Keratinocyte (primary cell): ENCODE measurements at regions not wholly inside any gene's neighbourhood (a gene's known extent, or its start where the extent isn't known, plus 50 kb on each side); places are given as distances from the start of the nearest gene placed in this dataset.

Experiments
- DNase-seq: peaks from one replicate; pipeline ENCODE4 v3.0.0-alpha.2; 2011; ENCODE audit warnings: low read depth, missing footprints, low spot score
- FAIRE-seq: peaks from 2 replicates; lab custom pipeline; 2011; peaks lifted over from hg19 to GRCh38; lab: Jason Lieb, UNC
- H2AFZ ChIP-seq: 2 replicates; pipeline ENCODE4 v1.6.0; 2012; ENCODE audit warnings: low read length, control low read depth, inconsistent platforms; ENCODE audit not compliant: control insufficient read depth
- H3K27ac ChIP-seq: 2 replicates; pipeline ENCODE4 v1.5.1; 2011; ENCODE audit warnings: low read length; ENCODE audit not compliant: control insufficient read depth, insufficient read depth
- H3K27me3 ChIP-seq: 3 replicates; pipeline ENCODE4 v1.6.0; 2011; ENCODE audit warnings: low read length; ENCODE audit not compliant: control insufficient read depth, insufficient read depth; ENCODE audit errors: extremely low read depth
- H3K36me3 ChIP-seq, 2 experiments: 2 replicates in 1 of 2; 3 replicates in 1 of 2; pipeline ENCODE4 v1.5.1; 2011; ENCODE audit warnings: low read length in 2 of 2, mild to moderate bottlenecking in 1 of 2; ENCODE audit not compliant: control insufficient read depth in 2 of 2, insufficient read depth in 2 of 2; ENCODE audit errors: extremely low read depth in 1 of 2
- H3K4me1 ChIP-seq: 3 replicates; pipeline ENCODE4 v1.5.1; 2011; ENCODE audit warnings: low read length; ENCODE audit not compliant: control insufficient read depth, insufficient read depth; ENCODE audit errors: extremely low read depth
- H3K4me2 ChIP-seq: 3 replicates; pipeline ENCODE4 v1.6.0; 2011; ENCODE audit warnings: low read depth, low read length; ENCODE audit not compliant: control insufficient read depth, insufficient read depth; ENCODE audit errors: extremely low read depth
- H3K4me3 ChIP-seq, 3 experiments: fragments of 200-600 bp in 1 of 3; sonication (generic) in 1 of 3; 2 replicates in 2 of 3; 3 replicates in 1 of 3; pipeline ENCODE4 v1.5.1; 2011 to 2016; ENCODE audit warnings: low read length in 3 of 3, mild to moderate bottlenecking in 3 of 3, control low read depth in 2 of 3, inconsistent platforms in 1 of 3, low read depth in 1 of 3, mixed read lengths in 1 of 3, mixed run types in 1 of 3, moderate library complexity in 1 of 3; ENCODE audit not compliant: control insufficient read depth in 2 of 3, insufficient read depth in 2 of 3; ENCODE audit errors: extremely low read depth in 1 of 3
- H3K79me2 ChIP-seq: 2 replicates; pipeline ENCODE4 v1.6.0; 2012; ENCODE audit warnings: low read length; ENCODE audit not compliant: control insufficient read depth, insufficient read depth
- H3K9ac ChIP-seq: 3 replicates; pipeline ENCODE4 v1.6.0; 2011; ENCODE audit warnings: low read length; ENCODE audit not compliant: control insufficient read depth, insufficient read depth; ENCODE audit errors: extremely low read depth
- H3K9me1 ChIP-seq: 3 replicates; pipeline ENCODE4 v1.6.0; 2011; ENCODE audit warnings: low read length; ENCODE audit not compliant: control insufficient read depth, insufficient read depth; ENCODE audit errors: extremely low read depth
- H3K9me3 ChIP-seq: 2 replicates; pipeline ENCODE4 v1.5.1; 2012; ENCODE audit warnings: low read depth, low read length; ENCODE audit not compliant: control insufficient read depth
- H4K20me1 ChIP-seq: 3 replicates; pipeline ENCODE4 v1.6.0; 2011; ENCODE audit warnings: low read length; ENCODE audit not compliant: control insufficient read depth, insufficient read depth; ENCODE audit errors: extremely low read depth
- EZH2 ChIP-seq: IDR thresholded peaks from one replicate; pipeline ENCODE4 v1.6.1; 2012; ENCODE audit warnings: inconsistent platforms, mild to moderate bottlenecking, low read length, moderate library complexity
- dilution Hi-C: fragments of 300-500 bp; cut with MboI; formaldehyde crosslinking; loops from one replicate; pipeline ENCODE4 v1.7.0; 2020; ENCODE audit warnings: low sequenced_read_pairs; ENCODE audit not compliant: extremely low pct_ligation_motif_present
- TF ChIP-seq, protein P1 (sequence below), 3 experiments: IDR thresholded peaks in 1 of 3; conservative IDR thresholded peaks in 1 of 3; optimal IDR thresholded peaks in 1 of 3; 2 replicates in 2 of 3; 3 replicates in 1 of 3; pipeline versions ENCODE3 to v1.5.1; 2011; ENCODE audit warnings: low read length in 3 of 3, mild to moderate bottlenecking in 3 of 3, moderate library complexity in 2 of 3, control low read depth in 1 of 3, inconsistent platforms in 1 of 3; ENCODE audit not compliant: insufficient read depth in 2 of 3; ENCODE audit errors: extremely low read depth in 1 of 3

DNA sequence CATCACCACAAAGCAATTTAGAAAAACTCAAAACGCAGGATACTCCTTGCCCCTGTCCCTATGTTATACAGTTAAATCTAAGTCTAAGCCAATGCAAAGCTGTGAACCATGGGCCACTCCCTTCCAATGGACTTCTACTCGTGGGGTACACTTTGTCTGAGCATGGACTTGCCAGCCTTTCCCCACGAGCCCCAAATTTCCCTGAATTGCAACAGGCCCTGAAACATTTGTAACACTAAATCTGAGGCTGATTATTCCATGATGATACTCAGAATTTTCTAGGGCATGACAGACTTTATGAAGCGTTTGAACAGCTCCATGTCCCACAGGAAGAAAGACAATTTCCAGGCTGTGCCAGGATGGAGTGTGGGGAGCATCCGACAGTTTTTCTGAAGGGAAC is 189.6 kb downstream of the TXNL1 start:
- TF ChIP-seq EZH2: no peak
- TF ChIP-seq, protein P1, sequence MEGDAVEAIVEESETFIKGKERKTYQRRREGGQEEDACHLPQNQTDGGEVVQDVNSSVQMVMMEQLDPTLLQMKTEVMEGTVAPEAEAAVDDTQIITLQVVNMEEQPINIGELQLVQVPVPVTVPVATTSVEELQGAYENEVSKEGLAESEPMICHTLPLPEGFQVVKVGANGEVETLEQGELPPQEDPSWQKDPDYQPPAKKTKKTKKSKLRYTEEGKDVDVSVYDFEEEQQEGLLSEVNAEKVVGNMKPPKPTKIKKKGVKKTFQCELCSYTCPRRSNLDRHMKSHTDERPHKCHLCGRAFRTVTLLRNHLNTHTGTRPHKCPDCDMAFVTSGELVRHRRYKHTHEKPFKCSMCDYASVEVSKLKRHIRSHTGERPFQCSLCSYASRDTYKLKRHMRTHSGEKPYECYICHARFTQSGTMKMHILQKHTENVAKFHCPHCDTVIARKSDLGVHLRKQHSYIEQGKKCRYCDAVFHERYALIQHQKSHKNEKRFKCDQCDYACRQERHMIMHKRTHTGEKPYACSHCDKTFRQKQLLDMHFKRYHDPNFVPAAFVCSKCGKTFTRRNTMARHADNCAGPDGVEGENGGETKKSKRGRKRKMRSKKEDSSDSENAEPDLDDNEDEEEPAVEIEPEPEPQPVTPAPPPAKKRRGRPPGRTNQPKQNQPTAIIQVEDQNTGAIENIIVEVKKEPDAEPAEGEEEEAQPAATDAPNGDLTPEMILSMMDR (optimal IDR thresholded peaks at IDR 0.05 in 1 of 3, IDR thresholded peaks at IDR 0.05 in 1 of 3, conservative IDR thresholded peaks at IDR 0.05 in 1 of 3; ENCODE audit: extremely low read depth in 1 of 3, insufficient read depth in 2 of 3, low read length in 3 of 3): no peak
- H3K9ac ChIP-seq: no peak overlapping the region
- no peaks in the 10 kb centered on the region for H3K79me2 ChIP-seq

GRCh38 chr18:56445422-56445821 is 193.0 kb downstream of the TXNL1 start:
- Histone ChIP-seq H3K9ac (no peak overlapping the region), H3K4me2 (no peak overlapping the region), H3K9me1 (no peaks in the 10 kb centered on the region), H3K79me2 (no peaks in the 10 kb centered on the region), H3K4me3 (no peak overlapping the region), H3K27me3 (no peaks in the 10 kb centered on the region), H4K20me1 (no peaks in the 10 kb centered on the region), H2AFZ (no peak overlapping the region), H3K27ac (no peak overlapping the region), H3K9me3 (no peaks in the 10 kb centered on the region), H3K36me3 (no peaks in the 10 kb centered on the region), H3K4me1 (no peaks in the 10 kb centered on the region)
- TF ChIP-seq EZH2: no peak
- TF ChIP-seq, protein P1 (optimal IDR thresholded peaks at IDR 0.05 in 1 of 3, IDR thresholded peaks at IDR 0.05 in 1 of 3, conservative IDR thresholded peaks at IDR 0.05 in 1 of 3; ENCODE audit: extremely low read depth in 1 of 3, insufficient read depth in 2 of 3, low read length in 3 of 3): no peak
- DNase-seq: no peak
- no peak for FAIRE-seq
- dilution Hi-C loops: no loop called here

More for the DNA sequence above, 189.6 kb downstream of the TXNL1 start:
- H3K27me3 ChIP-seq: no peaks in the 10 kb centered on the region
- FAIRE-seq (no peak), DNase-seq (no peak)
- H3K4me1 ChIP-seq: no peaks in the 10 kb centered on the region
- dilution Hi-C loops: no loop called here
- H3K36me3 ChIP-seq: no peaks in the 10 kb centered on the region
- H3K9me1 ChIP-seq: no peaks in the 10 kb centered on the region
- H3K4me3 ChIP-seq: no peak overlapping the region
- H3K27ac ChIP-seq: no peak overlapping the region
- H3K4me2 ChIP-seq: no peak overlapping the region
- H2AFZ ChIP-seq: no peak overlapping the region
- H4K20me1 ChIP-seq: no peaks in the 10 kb centered on the region
- no peaks in the 10 kb centered on the region for H3K9me3 ChIP-seq
